WTC11 (cell line): ENCODE measurements at regions not wholly inside any gene's neighbourhood (a gene's known extent, or its start where the extent isn't known, plus 50 kb on each side); places are given as distances from the start of the nearest gene placed in this dataset.
A peak's percentile ranks its signal among the peaks of the same experiment; 100 is the strongest.

Experiments used
- ATAC-seq: fragments of 200-7000 bp; cut with Tn5 transposase; 2 replicates; pipeline ENCODE4 v1.10.0; 2021; ENCODE audit warnings: mild to moderate bottlenecking, moderate library complexity
- CTCF ChIA-PET: fragments of 300-600 bp; sonication (Branson Sonifier 250); formaldehyde crosslinking; loops from one replicate; lab custom pipeline; 2021; ENCODE audit warnings: antibody characterized with exemption; lab: Charles Lee
- POLR2A ChIA-PET: fragments of 350-600 bp; sonication (Branson Sonifier 250); formaldehyde crosslinking; loops from one replicate; lab custom pipeline; 2021; ENCODE audit warnings: antibody characterized with exemption; lab: Charles Lee
- DNase-seq: peaks from one replicate; pipeline ENCODE4 v3.0.0; 2021; ENCODE audit warnings: low spot score
- H3K27ac Mint-ChIP-seq: 2 replicates; pipeline ENCODE4 v1.8.0; 2021; ENCODE audit warnings: mixed read lengths
- H3K27me3 Mint-ChIP-seq: 2 replicates; pipeline ENCODE4 v1.8.0; 2021; ENCODE audit warnings: low read depth, mild to moderate bottlenecking, moderate library complexity, mixed read lengths
- H3K36me3 Mint-ChIP-seq: 2 replicates; pipeline ENCODE4 v1.8.0; 2021; ENCODE audit warnings: mixed read lengths
- H3K4me1 Mint-ChIP-seq: 2 replicates; pipeline ENCODE4 v1.8.0; 2022; ENCODE audit warnings: mixed read lengths
- H3K4me3 Mint-ChIP-seq: 2 replicates; pipeline ENCODE4 v1.8.0; 2021; ENCODE audit warnings: mild to moderate bottlenecking, moderate library complexity, mixed read lengths
- H3K9me3 Mint-ChIP-seq: 2 replicates; pipeline ENCODE4 v1.8.0; 2021; ENCODE audit warnings: mixed read lengths
- AR ChIP-seq: fragments of 250-450 bp; sonication (Bioruptor Pico); IDR thresholded peaks from 2 replicates; pipeline ENCODE4 v1.9.0; 2021; ENCODE audit warnings: mild to moderate bottlenecking
- ATF1 ChIP-seq: sonication (generic); formaldehyde crosslinking; IDR thresholded peaks from 2 replicates; pipeline ENCODE4 v1.8.1; 2023; ENCODE audit warnings: mild to moderate bottlenecking, moderate library complexity, missing genetic modification reagents
- ELF4 ChIP-seq: sonication (generic); formaldehyde crosslinking; IDR thresholded peaks from 2 replicates; pipeline ENCODE4 v1.8.1; 2022; ENCODE audit warnings: low read depth, mild to moderate bottlenecking, moderate library complexity, missing genetic modification reagents
- FOXP4 ChIP-seq: sonication (generic); formaldehyde crosslinking; IDR thresholded peaks from 2 replicates; pipeline ENCODE4 v1.8.0; 2022; ENCODE audit warnings: mild to moderate bottlenecking, missing genetic modification reagents
- HMGXB4 ChIP-seq: sonication (generic); formaldehyde crosslinking; IDR thresholded peaks from 2 replicates; pipeline ENCODE4 v1.8.1; 2023; ENCODE audit warnings: mild to moderate bottlenecking, moderate library complexity, missing genetic modification reagents
- KAT7 ChIP-seq: sonication (generic); formaldehyde crosslinking; IDR thresholded peaks from 2 replicates; pipeline ENCODE4 v1.8.1; 2023; ENCODE audit warnings: missing genetic modification reagents, mild to moderate bottlenecking, borderline replicate concordance
- NFATC4 ChIP-seq: fragments of 250-450 bp; sonication (Bioruptor Pico); IDR thresholded peaks from 2 replicates; pipeline ENCODE4 v1.9.0; 2021; ENCODE audit warnings: mild to moderate bottlenecking
- NR2C2 ChIP-seq: sonication (generic); formaldehyde crosslinking; IDR thresholded peaks from 2 replicates; pipeline ENCODE4 v1.8.0; 2022; ENCODE audit warnings: mild to moderate bottlenecking, missing genetic modification reagents
- SMAD4 ChIP-seq: sonication (generic); formaldehyde crosslinking; IDR thresholded peaks from 2 replicates; pipeline ENCODE4 v1.8.0; 2022; ENCODE audit warnings: mild to moderate bottlenecking, missing genetic modification reagents
- USF2 ChIP-seq: sonication (generic); formaldehyde crosslinking; IDR thresholded peaks from 2 replicates; pipeline ENCODE4 v1.8.1; 2023; ENCODE audit warnings: mild to moderate bottlenecking, missing genetic modification reagents, moderate library complexity
- ZBTB21 ChIP-seq: sonication (generic); formaldehyde crosslinking; IDR thresholded peaks from 2 replicates; pipeline ENCODE4 v1.8.1; 2023; ENCODE audit warnings: mild to moderate bottlenecking, missing genetic modification reagents, borderline replicate concordance
- ZNF138 ChIP-seq: sonication (generic); formaldehyde crosslinking; conservative IDR thresholded peaks from 2 replicates; pipeline ENCODE4 v1.8.1; 2022; ENCODE audit warnings: mild to moderate bottlenecking, moderate library complexity, missing genetic modification reagents
- ZNF317 ChIP-seq: sonication (generic); formaldehyde crosslinking; IDR thresholded peaks from 2 replicates; pipeline ENCODE4 v1.8.1; 2023; ENCODE audit warnings: low read depth, mild to moderate bottlenecking, moderate library complexity, missing genetic modification reagents, borderline replicate concordance
- ZNF425 ChIP-seq: fragments of 250-450 bp; sonication (Bioruptor Pico); conservative IDR thresholded peaks from 2 replicates; pipeline ENCODE4 v1.9.0; 2021; ENCODE audit warnings: mild to moderate bottlenecking
- TF ChIP-seq, protein P1 (sequence below): fragments of 250-450 bp; sonication (Bioruptor Pico); IDR thresholded peaks from 2 replicates; pipeline ENCODE4 v1.9.0; 2021; ENCODE audit warnings: moderate library complexity, mild to moderate bottlenecking, inconsistent platforms, borderline replicate concordance
- TF ChIP-seq, protein P2 (sequence below): sonication (generic); formaldehyde crosslinking; IDR thresholded peaks from 2 replicates; pipeline ENCODE4 v1.8.1; 2022; ENCODE audit warnings: missing genetic modification reagents, borderline replicate concordance

DNA sequence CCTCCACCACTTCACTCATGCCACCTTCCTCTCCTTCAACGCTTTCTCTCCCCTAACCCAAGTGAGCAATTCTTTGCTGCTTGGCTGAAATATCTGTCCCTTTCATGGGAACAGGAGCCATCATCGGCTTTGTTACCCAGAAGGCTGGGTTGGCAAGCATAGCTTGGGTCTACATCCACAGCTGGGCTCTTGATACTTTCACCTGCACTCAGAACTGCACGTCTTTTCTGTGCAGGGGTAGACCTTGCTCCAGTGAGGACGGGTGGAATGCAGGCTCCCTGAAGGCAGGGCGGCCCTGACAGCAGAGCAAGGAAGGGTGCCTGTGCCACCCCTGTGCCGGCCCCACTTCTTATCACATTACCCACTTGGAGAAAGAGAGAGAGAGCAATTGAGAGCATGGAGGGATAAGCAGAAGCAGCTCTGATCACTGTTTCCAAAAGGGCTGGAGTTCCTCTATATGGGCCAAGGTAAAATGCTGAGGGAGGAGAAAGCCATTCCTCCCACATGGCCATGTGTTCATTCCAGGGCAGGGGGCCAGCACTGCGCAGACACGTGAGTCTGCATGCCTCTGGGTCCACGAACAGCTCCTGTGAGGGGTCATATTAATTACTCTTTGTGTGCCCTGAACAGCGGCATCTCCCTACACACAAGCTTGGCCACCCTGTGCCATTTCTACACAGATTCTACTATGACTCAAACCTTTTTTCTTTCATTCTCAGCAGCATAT, 181.8 kb downstream of the BUD13 start (continued):
- TF ChIP-seq AR (no peak), ATF1 (no peak)

DNA sequence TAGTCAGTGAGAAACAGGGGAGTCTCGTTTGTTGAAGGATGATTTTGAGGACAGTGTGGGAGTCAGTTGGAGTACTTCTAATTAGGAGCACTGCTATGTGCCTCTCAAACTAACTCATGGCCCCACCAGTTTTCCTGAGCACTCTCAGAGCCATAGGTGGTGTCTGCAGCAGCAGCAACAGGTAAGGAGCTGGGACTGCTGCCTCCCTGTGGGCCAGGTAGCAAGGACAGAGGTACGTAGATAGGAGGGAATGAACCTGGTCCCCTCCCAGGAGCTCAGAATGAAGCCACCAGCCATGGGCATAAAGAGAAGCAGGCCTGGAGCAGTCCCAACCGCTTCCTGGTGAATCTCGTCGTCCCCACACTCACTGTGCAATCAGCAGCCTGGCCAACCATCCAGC, 183.4 kb downstream of the BUD13 start:
- TF ChIP-seq, protein P1, sequence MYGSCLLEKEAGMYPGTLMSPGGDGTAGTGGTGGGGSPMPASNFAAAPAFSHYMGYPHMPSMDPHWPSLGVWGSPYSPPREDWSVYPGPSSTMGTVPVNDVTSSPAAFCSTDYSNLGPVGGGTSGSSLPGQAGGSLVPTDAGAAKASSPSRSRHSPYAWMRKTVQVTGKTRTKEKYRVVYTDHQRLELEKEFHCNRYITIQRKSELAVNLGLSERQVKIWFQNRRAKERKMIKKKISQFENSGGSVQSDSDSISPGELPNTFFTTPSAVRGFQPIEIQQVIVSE (CRISPR knock-in tag): no peak
- TF ChIP-seq ZBTB21 (CRISPR knock-in tag) (no peak), ZNF317 (CRISPR knock-in tag) (no peak), ELF4 (no peak), FOXP4 (CRISPR knock-in tag) (no peak), USF2 (CRISPR knock-in tag) (no peak), NFATC4 (no peak), SMAD4 (CRISPR knock-in tag) (no peak), HMGXB4 (CRISPR knock-in tag) (no peak), ZNF138 (no peak), AR (no peak), KAT7 (CRISPR knock-in tag) (no peak), NR2C2 (CRISPR knock-in tag) (no peak), ZNF425 (CRISPR knock-in tag) (no peak)
- TF ChIP-seq, protein P2, sequence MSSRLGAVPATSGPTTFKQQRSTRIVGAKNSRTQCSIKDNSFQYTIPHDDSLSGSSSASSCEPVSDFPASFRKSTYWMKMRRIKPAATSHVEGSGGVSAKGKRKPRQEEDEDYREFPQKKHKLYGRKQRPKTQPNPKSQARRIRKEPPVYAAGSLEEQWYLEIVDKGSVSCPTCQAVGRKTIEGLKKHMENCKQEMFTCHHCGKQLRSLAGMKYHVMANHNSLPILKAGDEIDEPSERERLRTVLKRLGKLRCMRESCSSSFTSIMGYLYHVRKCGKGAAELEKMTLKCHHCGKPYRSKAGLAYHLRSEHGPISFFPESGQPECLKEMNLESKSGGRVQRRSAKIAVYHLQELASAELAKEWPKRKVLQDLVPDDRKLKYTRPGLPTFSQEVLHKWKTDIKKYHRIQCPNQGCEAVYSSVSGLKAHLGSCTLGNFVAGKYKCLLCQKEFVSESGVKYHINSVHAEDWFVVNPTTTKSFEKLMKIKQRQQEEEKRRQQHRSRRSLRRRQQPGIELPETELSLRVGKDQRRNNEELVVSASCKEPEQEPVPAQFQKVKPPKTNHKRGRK (CRISPR knock-in tag): no peak
- TF ChIP-seq, all 79 proteins: peak for 0
- Mint-ChIP-seq H3K27me3 (peaks cover 27% of the 10 kb centered on the region), H3K9me3 (peaks cover 4% of the 10 kb centered on the region; the same call in 1 of the 2 replicates), H3K27ac (no peak overlapping the region), H3K36me3 (no peaks in the 10 kb centered on the region), H3K4me1 (peaks cover 25% of the 10 kb centered on the region), H3K4me3 (no peak overlapping the region)
- DNase-seq: no peak
- ChIA-PET POLR2A (no interaction called here), CTCF (interaction anchor here (0.8 to 1.8 kb wide), 7 partner anchors 9 to 231 kb away, joined by 3 to 5 read pairs (median 3); no protein-coding TSS in a partner anchor)
- ATAC-seq: peak; percentile 61; the same call in 1 of the 2 replicates
